Peyer's patch (tissue), 4 donors: ENCODE measurements at regions not wholly inside any gene's neighbourhood (a gene's known extent, or its start where the extent isn't known, plus 50 kb on each side); places are given as distances from the start of the nearest gene placed in this dataset.

Experiments used
- CTCF ChIP-seq, 6 experiments: fragments of 450-650 bp in 4 of 6; fragments of 200-600 bp in 2 of 6; sonication (generic) in 1 of 6; IDR thresholded peaks; one replicate each; pipeline ENCODE4 v1.5.1; 2017 to 2019; ENCODE audit warnings: antibody characterized with exemption in 6 of 6, mild to moderate bottlenecking in 3 of 6, moderate library complexity in 1 of 6
- POLR2A ChIP-seq, 2 donors: fragments of 450-650 bp; IDR thresholded peaks; one replicate each; pipeline ENCODE4 v1.5.1; 2017; ENCODE audit warnings: antibody characterized with exemption in 2 of 2, mild to moderate bottlenecking in 2 of 2, moderate library complexity in 2 of 2

GRCh38 chr9:86624630-86625029 is 270.4 kb upstream of the TUT7 start:
- no peak for TF ChIP-seq CTCF (IDR thresholded peaks at IDR 0.05)
- TF ChIP-seq POLR2A (IDR thresholded peaks at IDR 0.05) = no peak
